ENCODE measurements at regions not wholly inside any gene's neighbourhood (a gene's known extent, or its start where the extent isn't known, plus 50 kb on each side); places are given as distances from the start of the nearest gene placed in this dataset.

DNA sequence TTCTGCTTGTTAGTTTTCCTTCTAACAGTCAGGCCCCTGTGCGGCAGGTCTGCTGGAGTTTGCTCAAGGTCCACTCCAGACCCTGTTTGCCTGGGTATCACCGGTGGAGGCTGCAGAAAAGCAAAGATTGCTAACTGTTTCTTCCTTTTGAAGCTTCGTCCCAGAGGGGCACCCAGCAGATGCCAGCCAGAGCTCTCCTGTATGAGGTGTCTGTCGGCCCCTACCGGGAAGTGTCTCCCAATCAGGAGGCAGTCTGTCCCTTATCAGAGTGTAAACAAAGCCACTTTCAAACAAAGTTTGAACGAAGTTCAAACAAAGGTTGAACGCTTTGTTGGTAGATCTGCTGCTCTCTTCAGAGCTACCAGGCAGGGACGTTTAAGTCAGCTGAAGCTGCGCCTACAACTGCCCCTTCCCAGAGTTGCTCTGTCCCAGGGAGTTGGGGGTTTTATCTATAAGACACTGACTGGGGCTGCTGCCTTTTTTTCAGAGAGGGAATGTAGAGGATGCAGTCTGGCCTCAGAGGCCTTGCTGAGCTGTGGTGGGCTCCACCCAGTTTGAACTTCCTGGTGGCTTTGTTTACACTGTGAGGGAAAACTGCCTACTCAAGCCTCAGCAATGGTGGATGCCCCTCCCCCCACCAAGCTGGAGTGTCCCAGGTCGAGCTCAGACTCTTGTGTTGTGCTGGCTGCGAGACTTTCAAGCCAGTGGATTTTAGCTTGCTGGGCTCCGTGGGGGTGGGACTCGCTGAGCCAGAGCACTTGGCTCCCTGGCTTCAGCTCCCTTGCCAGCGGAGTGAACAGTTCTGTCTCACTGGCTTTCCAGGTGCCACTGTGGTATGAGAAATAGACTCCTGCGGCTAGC lies 401.8 kb downstream of the SRGAP2C start:
- DNase-seq (peak in 1 of 5 donors; percentile 17), ATAC-seq (no peak)
- Histone ChIP-seq H3K27ac (no peak overlapping the region), H3K36me3 (no peaks in the 10 kb centered on the region), H3K9me3 (peaks cover 0 to 22% (median 3%) of the 10 kb centered on the region in 12 donors), H3K4me1 (no peaks in the 10 kb centered on the region), H3K4me3 (no peak overlapping the region), H3K27me3 (peaks cover 0 to 17% (median 0%) of the 10 kb centered on the region in 9 donors)
- no peak for TF ChIP-seq POLR2A (IDR thresholded peaks at IDR 0.05)
- TF ChIP-seq, protein P1, sequence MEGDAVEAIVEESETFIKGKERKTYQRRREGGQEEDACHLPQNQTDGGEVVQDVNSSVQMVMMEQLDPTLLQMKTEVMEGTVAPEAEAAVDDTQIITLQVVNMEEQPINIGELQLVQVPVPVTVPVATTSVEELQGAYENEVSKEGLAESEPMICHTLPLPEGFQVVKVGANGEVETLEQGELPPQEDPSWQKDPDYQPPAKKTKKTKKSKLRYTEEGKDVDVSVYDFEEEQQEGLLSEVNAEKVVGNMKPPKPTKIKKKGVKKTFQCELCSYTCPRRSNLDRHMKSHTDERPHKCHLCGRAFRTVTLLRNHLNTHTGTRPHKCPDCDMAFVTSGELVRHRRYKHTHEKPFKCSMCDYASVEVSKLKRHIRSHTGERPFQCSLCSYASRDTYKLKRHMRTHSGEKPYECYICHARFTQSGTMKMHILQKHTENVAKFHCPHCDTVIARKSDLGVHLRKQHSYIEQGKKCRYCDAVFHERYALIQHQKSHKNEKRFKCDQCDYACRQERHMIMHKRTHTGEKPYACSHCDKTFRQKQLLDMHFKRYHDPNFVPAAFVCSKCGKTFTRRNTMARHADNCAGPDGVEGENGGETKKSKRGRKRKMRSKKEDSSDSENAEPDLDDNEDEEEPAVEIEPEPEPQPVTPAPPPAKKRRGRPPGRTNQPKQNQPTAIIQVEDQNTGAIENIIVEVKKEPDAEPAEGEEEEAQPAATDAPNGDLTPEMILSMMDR (IDR thresholded peaks at IDR 0.05): no peak
- WGBS, 4 donors: 43 to 54% (median 52%) methylated on average over 9 to 15 of the region's 15 CpGs
- intact Hi-C loops (cut with DNase I): no loop called here

DNA sequence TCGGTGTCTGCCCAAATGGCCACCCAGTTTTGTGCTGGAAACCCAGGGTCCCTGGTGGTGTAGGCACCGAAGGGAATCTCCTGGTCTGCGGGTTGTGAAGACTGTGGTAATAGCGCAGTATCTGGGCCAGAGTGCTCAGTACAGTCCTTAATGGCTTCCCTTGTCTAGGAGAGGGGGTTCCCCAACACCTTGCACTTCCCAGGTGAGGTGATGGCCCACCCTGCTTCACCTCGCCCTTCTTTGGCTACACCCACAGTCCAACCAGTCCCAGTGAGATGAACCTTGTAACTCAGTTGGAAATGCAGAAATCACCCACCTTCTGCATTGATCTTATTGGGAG lies 402.4 kb downstream of the SRGAP2C start:
- intact Hi-C loops (cut with DNase I): no loop called here
- no peak overlapping the region for H3K4me3 ChIP-seq

DNA sequence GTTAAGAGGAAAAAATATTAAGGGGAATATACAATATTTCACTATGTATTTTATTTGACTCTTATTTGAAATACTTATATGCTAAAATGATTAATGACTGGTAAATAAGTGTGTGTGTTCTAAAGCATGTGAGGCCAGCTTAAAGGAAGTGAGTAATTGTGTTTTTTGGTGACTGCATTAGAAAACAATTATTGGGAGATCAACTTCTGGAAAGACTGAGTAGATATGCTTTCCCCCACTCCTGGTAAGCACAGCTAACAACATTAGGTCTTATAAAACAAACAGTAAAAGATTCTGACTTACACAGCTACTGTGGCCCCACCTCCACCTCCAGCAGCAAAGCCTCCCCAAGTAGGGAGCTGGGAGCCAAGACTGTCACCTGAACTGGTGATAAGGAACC lies 403.0 kb downstream of the SRGAP2C start:
- H3K27me3 ChIP-seq: peaks cover 0 to 17% (median 0%) of the 10 kb centered on the region in 9 donors
- ATAC-seq (no peak), DNase-seq (no peak)
- no peak overlapping the region for H3K4me3 ChIP-seq
- no peaks in the 10 kb centered on the region for H3K36me3 ChIP-seq
- H3K27ac ChIP-seq: no peak overlapping the region
- H3K4me1 ChIP-seq: no peaks in the 10 kb centered on the region
- H3K9me3 ChIP-seq: peaks cover 0 to 10% (median 0%) of the 10 kb centered on the region in 12 donors
- intact Hi-C loops (cut with DNase I): no loop called here
- TF ChIP-seq, protein P1 (IDR thresholded peaks at IDR 0.05): no peak
- TF ChIP-seq POLR2A (IDR thresholded peaks at IDR 0.05): no peak

More for the DNA sequence above, 402.4 kb downstream of the SRGAP2C start:
- Histone ChIP-seq H3K27me3 (peaks cover 0 to 17% (median 0%) of the 10 kb centered on the region in 9 donors), H3K4me1 (no peaks in the 10 kb centered on the region), H3K27ac (no peak overlapping the region), H3K36me3 (no peaks in the 10 kb centered on the region), H3K9me3 (peaks cover 0 to 16% (median 2%) of the 10 kb centered on the region in 12 donors)
- no peak for TF ChIP-seq POLR2A (IDR thresholded peaks at IDR 0.05)
- TF ChIP-seq, protein P1 (IDR thresholded peaks at IDR 0.05): no peak
- DNase-seq: no peak
- WGBS, 4 donors: 88 to 93% (median 90%) methylated on average over 5 of the region's 5 CpGs
- no peak for ATAC-seq

DNA sequence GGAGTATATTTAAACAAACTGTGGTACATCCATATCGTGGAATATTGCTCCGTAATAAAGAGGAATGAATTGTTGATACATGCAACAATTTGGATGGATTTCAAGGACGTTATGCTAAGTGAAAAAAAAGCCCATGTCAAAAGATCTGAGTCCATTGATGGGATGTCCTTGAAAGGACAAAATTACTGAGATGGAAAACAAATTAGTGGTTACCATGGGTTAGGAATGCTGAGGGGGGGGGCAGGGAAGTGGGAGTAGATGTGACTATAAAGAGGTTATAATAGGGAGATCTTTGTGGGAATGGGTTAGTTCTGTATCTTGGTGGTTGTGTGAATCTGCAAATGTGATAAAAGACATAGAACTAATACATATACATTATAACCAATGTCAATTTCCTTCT lies 409.3 kb downstream of the SRGAP2C start:
- Histone ChIP-seq H3K9me3 (no peaks in the 10 kb centered on the region), H3K27me3 (no peaks in the 10 kb centered on the region), H3K4me3 (no peak overlapping the region), H3K36me3 (no peaks in the 10 kb centered on the region), H3K4me1 (no peaks in the 10 kb centered on the region), H3K27ac (no peak overlapping the region)
- WGBS, 4 donors: 57 to 75% (median 66%) methylated on average over 3 of the region's 3 CpGs
- DNase-seq (no peak), ATAC-seq (no peak)
- TF ChIP-seq, protein P1 (IDR thresholded peaks at IDR 0.05): no peak
- TF ChIP-seq POLR2A (IDR thresholded peaks at IDR 0.05): no peak
- intact Hi-C loops (cut with DNase I): no loop called here
